ENCODE measurements at regions not wholly inside any gene's neighbourhood (a gene's known extent, or its start where the extent isn't known, plus 50 kb on each side); places are given as distances from the start of the nearest gene placed in this dataset.

- H3K36me3 ChIP-seq (ENCODE audit: control insufficient read depth, insufficient read depth, low read length), result no peaks in the 10 kb centered on the region
- no peak for TF ChIP-seq EZH2 (IDR thresholded peaks at IDR 0.05; ENCODE audit: low read length, missing control alignments)
- no peak for TF ChIP-seq CTCF (conservative IDR thresholded peaks at IDR 0.05 in 1 of 2, IDR thresholded peaks at IDR 0.05 in 1 of 2; ENCODE audit: low read depth in 1 of 2, low read length in 2 of 2)
- H3K9me3 ChIP-seq (ENCODE audit: control insufficient read depth, insufficient read depth, low read depth, low read length), result no peaks in the 10 kb centered on the region
- H3K79me2 ChIP-seq (ENCODE audit: control insufficient read depth, insufficient read depth, low read length), result no peaks in the 10 kb centered on the region
- no peaks in the 10 kb centered on the region for H3K27me3 ChIP-seq (ENCODE audit: control insufficient read depth, insufficient read depth, low read length)
- H2AFZ ChIP-seq (ENCODE audit: low read length), result no peak overlapping the region
- no peak overlapping the region for H3K4me2 ChIP-seq (ENCODE audit: extremely low read depth, insufficient read depth, low read length)
- H3K4me3 ChIP-seq (replicated peaks in 1 of 4; ENCODE audit: control extremely low read depth in 1 of 4, insufficient read depth in 1 of 4, low read depth in 3 of 4, low read length in 4 of 4), result no peak overlapping the region
- no peak for DNase-seq (ENCODE audit: low read depth in 2 of 2)
- H4K20me1 ChIP-seq (ENCODE audit: control insufficient read depth, extremely low read depth, insufficient read depth, low read length), result no peaks in the 10 kb centered on the region
- no peak overlapping the region for H3K27ac ChIP-seq (ENCODE audit: insufficient read depth, low read length)
- H3K4me1 ChIP-seq (ENCODE audit: control insufficient read depth, extremely low read depth, insufficient read depth, low read length), result no peaks in the 10 kb centered on the region
- no peak overlapping the region for H3K9ac ChIP-seq (ENCODE audit: insufficient read depth, low read length)
Observed at GRCh38 chrY:8583191-8583590, 754.1 kb upstream of the TSPY4 start.

DNA sequence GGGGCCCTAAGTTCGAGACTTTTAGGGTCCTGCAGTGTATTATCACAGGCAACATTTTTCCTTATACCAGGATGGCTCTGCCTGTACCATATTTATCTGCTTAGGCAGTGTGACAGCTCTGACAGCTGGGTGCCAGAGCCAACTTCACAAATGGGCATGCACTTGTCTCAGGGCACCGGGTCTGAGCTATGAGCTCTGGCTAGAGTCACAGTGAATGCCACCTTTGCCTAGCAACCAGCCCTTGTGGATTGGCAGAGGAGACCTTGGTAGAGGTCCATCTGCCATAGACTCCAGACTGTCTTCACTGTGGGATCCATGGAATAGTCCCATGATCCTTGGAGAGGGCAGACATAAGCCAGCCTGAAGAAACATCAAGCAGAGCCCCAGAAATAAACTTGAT is 746.6 kb upstream of the TSPY4 start:
- no peak overlapping the region for H3K9ac ChIP-seq (ENCODE audit: insufficient read depth, low read length)
- H3K27me3 ChIP-seq (ENCODE audit: control insufficient read depth, insufficient read depth, low read length), result no peaks in the 10 kb centered on the region
- H2AFZ ChIP-seq (ENCODE audit: low read length), result no peak overlapping the region
- H4K20me1 ChIP-seq (ENCODE audit: control insufficient read depth, extremely low read depth, insufficient read depth, low read length), result no peaks in the 10 kb centered on the region
- H3K27ac ChIP-seq (ENCODE audit: insufficient read depth, low read length), result no peak overlapping the region
- H3K4me1 ChIP-seq (ENCODE audit: control insufficient read depth, extremely low read depth, insufficient read depth, low read length), result no peaks in the 10 kb centered on the region
- H3K4me3 ChIP-seq (replicated peaks in 1 of 4; ENCODE audit: control extremely low read depth in 1 of 4, insufficient read depth in 1 of 4, low read depth in 3 of 4, low read length in 4 of 4), result no peak overlapping the region
- H3K4me2 ChIP-seq (ENCODE audit: extremely low read depth, insufficient read depth, low read length), result no peak overlapping the region
- no peaks in the 10 kb centered on the region for H3K79me2 ChIP-seq (ENCODE audit: control insufficient read depth, insufficient read depth, low read length)
- H3K9me3 ChIP-seq (ENCODE audit: control insufficient read depth, insufficient read depth, low read depth, low read length), result no peaks in the 10 kb centered on the region
- no peaks in the 10 kb centered on the region for H3K36me3 ChIP-seq (ENCODE audit: control insufficient read depth, insufficient read depth, low read length)
- DNase-seq (ENCODE audit: low read depth in 2 of 2), result no peak
- TF ChIP-seq EZH2 (IDR thresholded peaks at IDR 0.05; ENCODE audit: low read length, missing control alignments) (no peak), CTCF (conservative IDR thresholded peaks at IDR 0.05 in 1 of 2, IDR thresholded peaks at IDR 0.05 in 1 of 2; ENCODE audit: low read depth in 1 of 2, low read length in 2 of 2) (no peak)

GRCh38 chrY:8591821-8592516 is 745.3 kb upstream of the TSPY4 start:
- H3K4me1 ChIP-seq (ENCODE audit: control insufficient read depth, extremely low read depth, insufficient read depth, low read length), result no peaks in the 10 kb centered on the region
- no peak overlapping the region for H3K27ac ChIP-seq (ENCODE audit: insufficient read depth, low read length)
- no peaks in the 10 kb centered on the region for H3K27me3 ChIP-seq (ENCODE audit: control insufficient read depth, insufficient read depth, low read length)
- no peaks in the 10 kb centered on the region for H4K20me1 ChIP-seq (ENCODE audit: control insufficient read depth, extremely low read depth, insufficient read depth, low read length)
- H3K4me2 ChIP-seq (ENCODE audit: extremely low read depth, insufficient read depth, low read length), result no peak overlapping the region
- H2AFZ ChIP-seq (ENCODE audit: low read length), result no peak overlapping the region
- DNase-seq (ENCODE audit: low read depth in 2 of 2), result no peak
- H3K9ac ChIP-seq (ENCODE audit: insufficient read depth, low read length), result no peak overlapping the region
- H3K9me3 ChIP-seq (ENCODE audit: control insufficient read depth, insufficient read depth, low read depth, low read length), result no peaks in the 10 kb centered on the region
- H3K36me3 ChIP-seq (ENCODE audit: control insufficient read depth, insufficient read depth, low read length), result no peaks in the 10 kb centered on the region
- H3K4me3 ChIP-seq (replicated peaks in 1 of 4; ENCODE audit: control extremely low read depth in 1 of 4, insufficient read depth in 1 of 4, low read depth in 3 of 4, low read length in 4 of 4), result no peak overlapping the region
- H3K79me2 ChIP-seq (ENCODE audit: control insufficient read depth, insufficient read depth, low read length), result no peaks in the 10 kb centered on the region
- TF ChIP-seq CTCF (conservative IDR thresholded peaks at IDR 0.05 in 1 of 2, IDR thresholded peaks at IDR 0.05 in 1 of 2; ENCODE audit: low read depth in 1 of 2, low read length in 2 of 2) (no peak), EZH2 (IDR thresholded peaks at IDR 0.05; ENCODE audit: low read length, missing control alignments) (no peak)
